AG04449 (cell line): ENCODE measurements at regions not wholly inside any gene's neighbourhood (a gene's known extent, or its start where the extent isn't known, plus 50 kb on each side); places are given as distances from the start of the nearest gene placed in this dataset.
"Not testable (repeated sequence)": the region's sequence is repeated elsewhere in the genome, so short reads cannot be mapped to it uniquely, and the experiment has no call there.

Experiments used
- CTCF ChIA-PET: fragments of 350-600 bp; formaldehyde crosslinking; extraction: SDS; loops from one replicate; lab custom pipeline; 2021; ENCODE audit warnings: antibody characterized with exemption; lab: Yijun Ruan, JAX
- POLR2A ChIA-PET: fragments of 400-600, 350-600 bp; formaldehyde crosslinking; extraction: SDS; loops from one replicate; lab custom pipeline; 2020; ENCODE audit warnings: antibody characterized with exemption, inconsistent platforms; lab: Yijun Ruan, JAX
- DNase-seq: peaks from one replicate; pipeline ENCODE4 v3.0.0-alpha.2; 2010; ENCODE audit warnings: low read depth, low spot score
- H3K4me3 ChIP-seq: 2 replicates; pipeline ENCODE4 v1.5.1; 2011; ENCODE audit warnings: low read depth, mild to moderate bottlenecking, control low read depth, low read length
- TF ChIP-seq, protein P1 (sequence below): IDR thresholded peaks from one replicate; pipeline ENCODE4 v1.5.1; 2011; ENCODE audit warnings: mild to moderate bottlenecking, moderate library complexity, low read length, control low read depth, inconsistent platforms; ENCODE audit not compliant: insufficient read depth; ENCODE audit errors: missing control alignments

DNA sequence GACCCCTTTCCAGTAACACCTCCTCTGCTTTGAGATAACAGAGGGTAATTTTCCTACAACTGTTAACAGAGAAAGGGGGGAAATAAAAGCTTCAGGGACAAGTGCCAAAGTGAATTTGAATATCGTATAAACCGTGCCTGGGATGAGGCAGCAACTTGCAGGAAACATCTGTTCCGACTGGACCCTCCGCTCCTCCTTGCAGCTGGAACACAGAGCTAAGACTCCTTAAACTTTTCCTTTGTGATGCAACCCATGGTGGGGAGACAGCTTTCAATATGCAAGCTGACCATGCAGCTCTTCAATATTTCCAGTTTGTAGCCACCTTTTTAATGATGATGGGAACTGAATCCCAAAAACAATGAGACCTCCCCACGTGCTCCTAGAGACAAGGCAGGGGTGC lies 432.6 kb downstream of the ZNF536 start:
- TF ChIP-seq, protein P1, sequence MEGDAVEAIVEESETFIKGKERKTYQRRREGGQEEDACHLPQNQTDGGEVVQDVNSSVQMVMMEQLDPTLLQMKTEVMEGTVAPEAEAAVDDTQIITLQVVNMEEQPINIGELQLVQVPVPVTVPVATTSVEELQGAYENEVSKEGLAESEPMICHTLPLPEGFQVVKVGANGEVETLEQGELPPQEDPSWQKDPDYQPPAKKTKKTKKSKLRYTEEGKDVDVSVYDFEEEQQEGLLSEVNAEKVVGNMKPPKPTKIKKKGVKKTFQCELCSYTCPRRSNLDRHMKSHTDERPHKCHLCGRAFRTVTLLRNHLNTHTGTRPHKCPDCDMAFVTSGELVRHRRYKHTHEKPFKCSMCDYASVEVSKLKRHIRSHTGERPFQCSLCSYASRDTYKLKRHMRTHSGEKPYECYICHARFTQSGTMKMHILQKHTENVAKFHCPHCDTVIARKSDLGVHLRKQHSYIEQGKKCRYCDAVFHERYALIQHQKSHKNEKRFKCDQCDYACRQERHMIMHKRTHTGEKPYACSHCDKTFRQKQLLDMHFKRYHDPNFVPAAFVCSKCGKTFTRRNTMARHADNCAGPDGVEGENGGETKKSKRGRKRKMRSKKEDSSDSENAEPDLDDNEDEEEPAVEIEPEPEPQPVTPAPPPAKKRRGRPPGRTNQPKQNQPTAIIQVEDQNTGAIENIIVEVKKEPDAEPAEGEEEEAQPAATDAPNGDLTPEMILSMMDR = no peak
- ChIA-PET POLR2A (no interaction called here), CTCF (no interaction called here)
- no peak for DNase-seq
- H3K4me3 ChIP-seq = no peak overlapping the region

DNA sequence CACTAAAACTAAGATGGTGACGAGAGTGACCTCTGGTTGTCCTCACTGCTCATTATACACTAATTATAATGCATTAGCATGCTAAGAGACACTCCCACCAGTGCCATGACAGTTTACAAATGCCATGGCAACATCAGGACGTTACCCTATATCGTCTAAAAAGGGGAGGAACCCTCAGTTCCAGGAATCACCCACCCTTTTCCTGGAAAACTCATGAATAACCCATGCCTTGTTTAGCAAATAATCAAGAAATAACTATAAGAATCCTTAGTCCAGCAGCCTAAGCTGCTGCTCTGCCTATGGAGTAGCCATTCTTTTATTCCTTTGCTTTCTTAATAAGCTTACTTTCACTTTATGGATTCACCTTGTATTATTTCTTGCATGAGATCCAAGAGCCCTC lies 432.1 kb downstream of the ZNF536 start:
- DNase-seq, H3K4me3 ChIP-seq, POLR2A ChIA-PET, CTCF ChIA-PET: not testable (repeated sequence)

DNA sequence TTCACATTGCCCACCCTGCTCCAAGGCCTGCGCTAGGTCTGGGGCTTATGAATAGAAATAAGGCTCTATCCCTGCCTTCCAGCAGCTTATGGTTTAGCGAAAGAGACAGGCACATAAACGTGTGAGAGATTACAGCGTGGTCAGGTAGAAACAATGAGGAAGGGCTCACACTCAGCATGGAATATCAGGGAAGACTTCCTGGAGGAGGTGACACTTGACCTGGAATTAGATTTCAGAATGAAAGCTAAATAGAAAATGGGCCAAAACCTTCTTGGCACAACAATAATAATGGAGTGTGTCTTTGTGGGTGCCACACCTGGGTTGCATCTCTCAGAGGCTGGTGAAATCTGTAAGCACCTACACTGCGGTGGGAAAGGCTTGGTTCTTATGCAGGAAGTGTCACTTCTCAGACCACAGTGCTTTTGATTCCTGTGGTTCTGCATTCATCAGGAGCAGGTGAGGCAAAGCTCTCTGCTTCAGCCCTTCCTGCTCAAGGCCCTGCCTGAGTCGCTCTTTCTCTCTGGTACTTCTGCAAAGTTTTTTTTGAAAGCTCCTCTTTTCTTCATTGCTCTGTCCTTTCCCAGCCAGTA lies 430.3 kb downstream of the ZNF536 start:
- H3K4me3 ChIP-seq = no peak overlapping the region
- POLR2A ChIA-PET = no interaction called here
- DNase-seq = no peak
- TF ChIP-seq, protein P1 = no peak
- CTCF ChIA-PET = no interaction called here

DNA sequence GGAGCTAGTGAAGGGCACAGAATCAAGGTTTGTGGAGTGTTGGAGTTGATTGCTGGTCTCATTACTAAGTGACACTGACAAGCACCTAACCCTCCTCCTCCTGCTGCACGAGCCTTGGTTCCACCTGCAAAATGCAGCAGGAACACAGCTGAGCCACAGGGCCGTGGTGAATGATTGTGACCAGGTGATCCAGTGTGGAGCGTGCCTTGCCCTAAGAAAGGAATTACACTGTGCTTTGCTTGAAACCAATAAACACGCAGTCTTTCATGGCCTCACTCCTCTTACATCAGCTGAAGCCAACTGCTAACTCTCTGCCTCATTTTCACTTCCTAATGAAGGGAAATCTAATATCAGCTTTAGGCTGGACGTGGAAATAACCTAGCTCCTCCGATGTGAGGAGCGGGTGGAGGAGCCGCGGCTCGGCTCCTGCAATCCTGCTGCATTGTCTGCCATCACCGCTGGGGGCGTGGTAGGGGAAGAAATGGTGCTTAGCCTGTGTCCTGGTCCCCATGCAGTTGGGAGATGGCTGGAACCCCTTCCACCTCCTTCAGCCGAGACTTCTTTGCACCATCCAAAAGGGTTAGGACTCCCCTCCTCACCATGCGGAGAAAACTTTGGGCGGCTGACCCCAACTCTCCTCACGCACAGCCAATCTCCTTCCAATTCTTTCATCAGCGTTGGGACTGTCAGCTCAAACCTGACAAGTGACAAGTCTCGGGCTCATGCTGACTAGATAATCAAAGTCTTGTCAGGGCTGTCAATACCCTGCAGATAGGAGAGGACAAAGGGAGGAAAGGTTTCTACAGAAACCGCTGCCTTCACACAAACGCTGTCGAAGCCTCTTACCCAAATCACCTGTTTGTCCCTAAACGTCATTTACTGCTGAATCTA lies 427.9 kb downstream of the ZNF536 start:
- ChIA-PET CTCF (interaction anchor here (0.7 to 1.1 kb wide), 2 partner anchors 11 to 12 kb away, joined by 3 to 4 read pairs; no protein-coding TSS in a partner anchor), POLR2A (no interaction called here)
- TF ChIP-seq, protein P1 = peak; percentile 75
- no peak for DNase-seq
- no peak overlapping the region for H3K4me3 ChIP-seq

DNA sequence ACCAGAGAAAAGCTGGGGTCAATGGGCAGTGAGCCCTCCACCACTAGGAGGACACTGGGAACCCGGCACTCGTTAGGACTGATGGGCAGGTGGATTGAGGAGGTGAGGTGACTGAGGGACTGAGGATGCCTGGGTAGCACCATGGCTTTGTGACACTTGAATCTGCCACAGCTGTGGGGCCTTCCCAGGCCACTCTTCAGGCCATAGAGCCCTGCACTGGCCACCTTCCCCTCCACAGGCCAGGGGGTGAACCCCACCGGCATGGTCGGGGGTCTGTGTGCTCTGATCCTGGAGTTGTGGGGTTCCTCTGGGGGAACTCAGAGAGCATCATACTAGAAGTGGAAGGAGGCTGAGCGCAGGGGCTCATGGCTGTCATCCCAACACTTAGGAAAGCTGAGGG lies 423.5 kb downstream of the ZNF536 start:
- CTCF ChIA-PET = no interaction called here
- TF ChIP-seq, protein P1 = no peak
- no peak overlapping the region for H3K4me3 ChIP-seq
- POLR2A ChIA-PET = interaction anchor here (0.7 kb wide), 1 partner anchor 44 kb away, joined by 3 read pairs; no protein-coding TSS in a partner anchor
- DNase-seq = no peak

DNA sequence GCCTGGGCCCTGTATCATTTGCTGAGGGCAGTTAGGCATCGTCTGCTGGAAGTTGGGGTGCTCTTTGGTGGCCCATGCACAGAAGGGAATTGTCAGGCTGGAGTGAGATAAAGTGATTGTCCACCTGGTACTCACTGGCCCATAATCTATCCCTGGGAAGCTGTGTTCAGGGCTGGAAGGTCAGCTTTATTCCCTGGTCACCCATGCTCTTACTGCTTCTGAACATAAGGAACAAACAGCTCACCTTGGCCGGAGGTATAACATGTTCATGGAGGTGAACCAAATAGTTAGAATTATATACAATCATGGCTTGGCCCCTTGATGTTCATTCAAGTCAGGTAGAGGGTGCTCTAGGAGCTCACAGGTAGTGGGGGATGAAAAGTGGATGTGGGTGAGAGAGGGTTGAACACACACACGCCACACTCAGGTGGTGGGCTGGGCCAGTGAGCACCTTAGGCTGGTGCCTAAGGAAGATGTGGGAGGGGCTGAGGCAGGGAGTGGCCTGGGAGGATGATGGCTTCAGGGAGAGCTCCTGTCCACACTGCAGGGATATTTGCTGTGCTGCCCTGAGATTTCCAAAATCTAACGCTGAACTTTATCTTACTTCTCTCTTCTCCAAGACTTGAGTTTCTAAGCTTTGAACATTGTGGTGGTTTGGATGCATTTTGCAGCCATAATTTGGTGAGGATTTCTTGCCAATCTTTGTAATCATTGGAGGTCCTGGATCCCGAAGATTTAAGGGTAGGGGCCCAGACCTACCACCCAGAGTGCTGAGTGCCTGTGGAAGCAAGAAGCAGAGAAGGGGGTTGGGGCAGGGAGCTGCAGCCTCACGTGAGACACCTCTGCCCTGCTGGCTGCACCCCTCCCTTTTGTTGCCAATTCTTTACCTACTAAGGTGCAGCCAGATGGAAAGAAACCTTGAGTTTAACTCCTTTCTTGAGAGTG lies 420.6 kb downstream of the ZNF536 start:
- DNase-seq = no peak
- CTCF ChIA-PET = interaction anchor here (0.8 kb wide), 1 partner anchor 1431 kb away, joined by 3 read pairs; no protein-coding TSS in a partner anchor
- TF ChIP-seq, protein P1 = no peak
- H3K4me3 ChIP-seq = no peak overlapping the region
- POLR2A ChIA-PET = no interaction called here
